Endometrial microvascular endothelial cells (primary cell): ENCODE measurements at regions not wholly inside any gene's neighbourhood (a gene's known extent, or its start where the extent isn't known, plus 50 kb on each side); places are given as distances from the start of the nearest gene placed in this dataset.

Source experiments
- in situ Hi-C: cut with HindIII; loops from 2 replicates; pipeline ENCODE4 v1.10.0; 2017; ENCODE audit warnings: low sequenced_read_pairs, low pct_unique_long_range_greater_than_20kb; ENCODE audit errors: inconsistent ontology term

- in situ Hi-C loops, result no loop called here
Measured at GRCh38 chr6:97849390-97849789, 566.4 kb upstream of the MMS22L start.

- in situ Hi-C loops, result no loop called here
Measured at GRCh38 chr6:97850458-97851212, 567.6 kb upstream of the MMS22L start.

- in situ Hi-C loops, result no loop called here
Measured at GRCh38 chr6:97863697-97864096, 580.7 kb upstream of the MMS22L start.

DNA sequence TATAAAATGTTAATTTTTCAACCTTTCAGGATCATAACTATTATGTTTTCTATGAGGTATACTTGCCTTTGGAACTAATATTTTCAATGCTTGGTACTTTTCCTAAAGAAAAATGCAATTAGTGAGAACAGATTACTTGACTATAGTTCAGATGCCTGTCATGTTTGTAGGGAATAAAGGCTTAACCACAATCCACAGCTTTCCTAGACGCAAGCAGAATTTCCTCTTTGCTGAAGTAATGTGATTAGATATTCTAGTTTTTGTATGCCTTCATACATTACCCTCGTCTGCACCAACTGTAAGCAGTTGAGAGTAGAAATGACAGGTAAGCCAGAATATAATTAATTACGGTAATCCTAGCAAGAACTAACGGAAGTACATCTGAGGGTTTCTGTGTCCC, 581.4 kb upstream of the MMS22L start:
- in situ Hi-C loops, result no loop called here

DNA sequence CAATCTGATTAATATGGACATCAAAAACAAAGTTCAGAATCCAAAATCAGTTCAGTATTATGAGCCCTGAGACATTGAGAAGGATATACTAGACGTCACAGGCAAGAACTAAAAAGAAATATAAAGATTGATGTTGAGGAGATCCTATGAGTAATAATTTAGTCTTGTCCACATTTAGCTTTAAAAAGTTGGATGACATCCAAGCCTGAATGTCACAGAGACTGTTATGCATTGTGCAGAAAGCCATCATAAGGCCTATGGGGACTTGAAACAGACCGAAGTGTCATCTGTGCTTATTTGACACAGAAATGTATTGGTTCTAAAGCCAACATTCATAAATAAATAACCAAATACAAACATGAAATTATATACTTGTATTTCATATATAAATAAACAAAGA, 581.8 kb upstream of the MMS22L start:
- in situ Hi-C loops, result no loop called here

- in situ Hi-C loops, result no loop called here
Measured at GRCh38 chr6:97865612-97866011, 582.6 kb upstream of the MMS22L start.

- in situ Hi-C loops, result no loop called here
Measured at GRCh38 chr6:97866616-97867015, 583.6 kb upstream of the MMS22L start.

- in situ Hi-C loops, result no loop called here
Measured at GRCh38 chr6:97867177-97867576, 584.2 kb upstream of the MMS22L start.

- in situ Hi-C loops, result no loop called here
Measured at GRCh38 chr6:97870273-97870672, 587.3 kb upstream of the MMS22L start.

GRCh38 chr6:97876711-97877110, 593.7 kb upstream of the MMS22L start:
- in situ Hi-C loops, result no loop called here

GRCh38 chr6:97882755-97883154, 599.7 kb upstream of the MMS22L start:
- in situ Hi-C loops, result no loop called here

GRCh38 chr6:97885325-97885724, 602.3 kb upstream of the MMS22L start:
- in situ Hi-C loops, result no loop called here

DNA sequence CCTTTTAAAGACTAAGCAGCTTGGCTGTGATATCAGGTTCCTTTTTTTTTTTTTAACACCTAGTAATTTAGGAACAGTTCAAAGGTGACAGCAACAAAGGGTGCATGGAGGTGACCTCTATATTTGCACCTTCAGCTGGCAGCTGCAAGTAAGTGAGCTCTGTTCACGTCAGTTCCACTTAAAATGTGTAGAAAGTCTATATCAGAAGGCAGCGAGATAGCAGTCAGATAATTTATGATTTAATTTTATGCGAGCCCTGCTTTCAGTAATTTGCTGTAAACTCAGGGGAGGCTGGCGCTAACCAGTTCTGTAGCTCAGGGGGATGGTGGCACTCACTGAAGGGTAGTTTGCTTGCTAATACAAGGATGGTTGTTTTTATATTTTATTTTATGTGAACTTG, 602.8 kb upstream of the MMS22L start:
- in situ Hi-C loops, result no loop called here

GRCh38 chr6:97901531-97901930, 618.5 kb upstream of the MMS22L start:
- in situ Hi-C loops, result no loop called here

GRCh38 chr6:97909380-97909779, 626.4 kb upstream of the MMS22L start:
- in situ Hi-C loops, result no loop called here

DNA sequence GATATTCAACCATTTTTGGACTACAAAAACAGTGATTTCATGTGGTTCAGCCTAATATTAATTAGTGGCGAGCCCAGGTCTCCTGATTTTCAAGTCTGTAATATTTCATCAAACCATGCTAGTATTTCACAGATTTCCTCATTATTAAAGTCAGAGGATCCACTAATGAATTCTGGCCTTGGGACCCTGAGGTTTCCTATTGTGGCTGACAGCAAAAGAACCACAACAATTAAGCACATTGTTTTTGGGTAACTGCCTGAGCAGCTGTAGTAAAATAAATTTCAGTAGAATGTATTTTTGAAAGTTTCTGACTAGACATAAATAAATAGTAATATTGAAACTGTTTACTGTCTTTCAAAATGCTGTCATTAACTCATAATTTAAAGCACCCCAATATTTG, 630.7 kb upstream of the MMS22L start:
- in situ Hi-C loops, result no loop called here

GRCh38 chr6:97914912-97915311, 631.9 kb upstream of the MMS22L start:
- in situ Hi-C loops, result no loop called here

- in situ Hi-C loops, result no loop called here
Measured at GRCh38 chr6:97915537-97915936, 632.5 kb upstream of the MMS22L start.

GRCh38 chr6:97917369-97917768, 634.4 kb upstream of the MMS22L start:
- in situ Hi-C loops, result no loop called here

GRCh38 chr6:97919046-97919445, 636.0 kb upstream of the MMS22L start:
- in situ Hi-C loops, result no loop called here

DNA sequence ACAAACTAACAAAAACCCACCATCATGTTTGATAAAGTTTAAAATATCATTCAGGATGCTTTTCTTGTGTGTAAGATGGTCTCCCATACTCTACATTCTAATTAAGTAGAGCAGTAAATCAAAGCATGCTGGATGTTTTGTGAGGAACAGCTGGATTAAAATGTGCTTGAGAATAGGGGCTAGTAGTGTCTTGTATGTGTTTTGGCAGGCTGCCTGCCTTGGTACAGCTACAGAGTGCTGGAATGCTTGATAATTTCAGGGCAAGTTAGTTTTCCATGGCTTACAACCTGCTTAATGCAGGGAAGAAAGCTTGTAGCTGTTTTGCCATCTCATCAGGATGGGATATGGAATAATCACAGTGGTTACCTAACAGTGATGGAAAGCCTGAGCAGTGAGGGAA, 636.6 kb upstream of the MMS22L start:
- in situ Hi-C loops, result no loop called here
